HepG2 (cell line): ENCODE measurements at regions not wholly inside any gene's neighbourhood (a gene's known extent, or its start where the extent isn't known, plus 50 kb on each side); places are given as distances from the start of the nearest gene placed in this dataset.

Source experiments
- CERS6 ChIP-seq: sonication (generic); formaldehyde crosslinking; IDR thresholded peaks from 2 replicates; pipeline ENCODE4 v1.5.0; 2020; ENCODE audit warnings: missing genetic modification reagents
- DMAP1 ChIP-seq: IDR thresholded peaks from 2 replicates; pipeline ENCODE4 v1.6.1; 2016
- EED ChIP-seq: sonication (generic); formaldehyde crosslinking; IDR thresholded peaks from 2 replicates; pipeline ENCODE4 v1.5.0; 2020; ENCODE audit warnings: mild to moderate bottlenecking, missing genetic modification reagents
- GATAD1 ChIP-seq: IDR thresholded peaks from 2 replicates; pipeline ENCODE4 v1.6.1; 2016; ENCODE audit warnings: missing genetic modification reagents, missing compliant biosample characterization
- GPBP1L1 ChIP-seq: sonication (generic); formaldehyde crosslinking; IDR thresholded peaks from 2 replicates; pipeline ENCODE4 v1.5.0; 2020; ENCODE audit warnings: mild to moderate bottlenecking, missing genetic modification reagents
- IRF9 ChIP-seq: sonication (generic); formaldehyde crosslinking; IDR thresholded peaks from 2 replicates; pipeline ENCODE4 v1.8.0; 2022; ENCODE audit warnings: missing genetic modification reagents, mild to moderate bottlenecking, borderline replicate concordance
- JUN ChIP-seq: sonication (generic); formaldehyde crosslinking; IDR thresholded peaks from 2 replicates; pipeline ENCODE4 v1.4.0; 2020; ENCODE audit warnings: mild to moderate bottlenecking, missing genetic modification reagents
- MEF2D ChIP-seq: sonication (generic); formaldehyde crosslinking; IDR thresholded peaks from 2 replicates; pipeline ENCODE4 v1.5.1; 2020; ENCODE audit warnings: mild to moderate bottlenecking, missing genetic modification reagents
- MXI1 ChIP-seq: IDR thresholded peaks from 3 replicates; pipeline ENCODE4 v1.6.1; 2012; ENCODE audit warnings: low read depth, low read length, inconsistent platforms, borderline replicate concordance
- NCOA2 ChIP-seq: sonication (generic); formaldehyde crosslinking; IDR thresholded peaks from 2 replicates; pipeline ENCODE4 v1.8.0; 2022; ENCODE audit warnings: inconsistent platforms
- NR2F1 ChIP-seq, 2 experiments: fragments of 450-650 bp in 1 of 2; formaldehyde crosslinking in 1 of 2; IDR thresholded peaks; 2 replicates each; pipeline versions ENCODE4 v1.5.0 to v1.6.1; 2016 to 2020; ENCODE audit warnings: mild to moderate bottlenecking in 1 of 2, missing compliant biosample characterization in 1 of 2, missing genetic modification reagents in 1 of 2, moderate library complexity in 1 of 2
- ONECUT2 ChIP-seq: sonication (generic); formaldehyde crosslinking; IDR thresholded peaks from 2 replicates; pipeline ENCODE4 v1.4.0; 2020; ENCODE audit warnings: missing genetic modification reagents
- PATZ1 ChIP-seq: sonication (generic); formaldehyde crosslinking; IDR thresholded peaks from 2 replicates; pipeline ENCODE4 v1.4.0; 2020; ENCODE audit warnings: missing genetic modification reagents
- PHF5A ChIP-seq: IDR thresholded peaks from one replicate; pipeline ENCODE4 v1.6.1; 2018; ENCODE audit warnings: low read depth, missing genetic modification reagents; ENCODE audit not compliant: unreplicated experiment
- PRDM15 ChIP-seq: sonication (generic); formaldehyde crosslinking; IDR thresholded peaks from 2 replicates; pipeline ENCODE4 v1.4.0; 2020; ENCODE audit warnings: missing genetic modification reagents
- RXRB ChIP-seq: IDR thresholded peaks from 2 replicates; pipeline ENCODE4 v1.6.1; 2016; ENCODE audit warnings: borderline replicate concordance, missing genetic modification reagents, missing compliant biosample characterization
- TBX3 ChIP-seq: fragments of 450-650 bp; IDR thresholded peaks from 2 replicates; pipeline ENCODE4 v1.6.1; 2017; ENCODE audit warnings: antibody characterized with exemption, mild to moderate bottlenecking, inconsistent platforms, borderline replicate concordance
- ZNF205 ChIP-seq: IDR thresholded peaks from 2 replicates; pipeline ENCODE4 v1.6.1; 2018; ENCODE audit warnings: missing biosample characterization, missing genetic modification reagents
- ZNF264 ChIP-seq: sonication (generic); formaldehyde crosslinking; IDR thresholded peaks from 2 replicates; pipeline ENCODE4 v1.4.0; 2020; ENCODE audit warnings: missing genetic modification reagents
- ZNF33A ChIP-seq: sonication (generic); formaldehyde crosslinking; IDR thresholded peaks from 2 replicates; pipeline ENCODE4 v1.5.1; 2020; ENCODE audit warnings: missing genetic modification reagents, mild to moderate bottlenecking, moderate library complexity, borderline replicate concordance
- ZNF816 ChIP-seq: sonication (generic); formaldehyde crosslinking; IDR thresholded peaks from 2 replicates; pipeline ENCODE4 v1.8.0; 2022; ENCODE audit warnings: missing genetic modification reagents, mild to moderate bottlenecking, borderline replicate concordance
- ZSCAN22 ChIP-seq: sonication (generic); formaldehyde crosslinking; IDR thresholded peaks from 2 replicates; pipeline ENCODE4 v1.4.0; 2020; ENCODE audit warnings: mild to moderate bottlenecking, missing genetic modification reagents

DNA sequence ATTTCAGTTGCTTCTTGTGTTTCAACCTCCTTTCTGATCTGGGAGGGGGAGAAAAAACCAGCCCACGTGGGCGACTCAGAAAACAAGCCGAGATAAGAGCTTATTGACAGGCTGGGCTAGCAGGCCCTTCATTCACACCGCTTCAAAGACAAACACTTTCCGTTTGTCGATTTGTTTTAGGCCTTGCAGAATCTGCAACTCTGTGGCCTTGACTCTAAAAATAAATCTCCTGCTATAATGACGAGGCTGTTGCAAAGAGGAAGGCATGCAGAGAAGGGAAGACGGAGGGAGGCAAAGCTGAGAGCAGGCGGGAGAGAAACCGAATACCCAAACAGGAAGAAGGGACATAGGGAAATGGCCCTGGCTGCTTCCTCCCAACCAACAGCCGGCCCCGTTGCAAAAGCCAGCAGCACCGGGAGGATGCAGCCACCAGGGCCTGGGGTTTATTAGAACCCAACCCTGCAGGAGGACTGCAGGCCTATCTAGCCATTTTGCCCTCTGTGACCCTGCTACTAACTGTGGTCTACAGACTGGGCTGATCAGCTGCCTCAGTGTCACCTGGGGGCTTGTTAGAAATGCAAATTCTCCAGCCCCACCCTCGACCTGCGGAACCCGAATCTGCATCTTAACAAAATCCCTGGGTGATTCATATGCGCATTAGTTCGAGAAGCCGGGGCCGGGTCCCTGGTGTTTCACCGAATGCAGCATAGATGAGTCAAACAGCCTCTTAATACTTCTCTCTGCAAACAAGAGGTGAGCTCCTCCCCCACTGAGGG lies 325.5 kb downstream of the BCOR start (continued):
- TF ChIP-seq ZNF816 (CRISPR knock-in tag) (no peak), TBX3 (peak; percentile 54; the same call in 1 of the 2 replicates), ZSCAN22 (CRISPR knock-in tag) (no peak), ONECUT2 (CRISPR knock-in tag) (peak; percentile 61), ZNF205 (CRISPR knock-in tag) (no peak), ZNF264 (CRISPR knock-in tag) (no peak), RXRB (CRISPR knock-in tag) (peak; percentile 24; the same call in 1 of the 2 replicates), NR2F1 (CRISPR knock-in tag; IDR thresholded peaks at IDR 0.05) (no peak), ZNF33A (no peak), PATZ1 (CRISPR knock-in tag) (peak; percentile 46; the same call in 1 of the 2 replicates), MXI1 (no peak), MEF2D (CRISPR knock-in tag) (peak; percentile 99), PRDM15 (no peak), JUN (CRISPR knock-in tag) (no peak), IRF9 (CRISPR knock-in tag) (no peak), CERS6 (CRISPR knock-in tag) (no peak), PHF5A (no peak), GATAD1 (CRISPR knock-in tag) (no peak), GPBP1L1 (no peak), NCOA2 (CRISPR knock-in tag) (peak; percentile 77), DMAP1 (CRISPR knock-in tag) (no peak), EED (CRISPR knock-in tag) (no peak)
